ENCODE measurements at regions not wholly inside any gene's neighbourhood (a gene's known extent, or its start where the extent isn't known, plus 50 kb on each side); places are given as distances from the start of the nearest gene placed in this dataset.

DNA sequence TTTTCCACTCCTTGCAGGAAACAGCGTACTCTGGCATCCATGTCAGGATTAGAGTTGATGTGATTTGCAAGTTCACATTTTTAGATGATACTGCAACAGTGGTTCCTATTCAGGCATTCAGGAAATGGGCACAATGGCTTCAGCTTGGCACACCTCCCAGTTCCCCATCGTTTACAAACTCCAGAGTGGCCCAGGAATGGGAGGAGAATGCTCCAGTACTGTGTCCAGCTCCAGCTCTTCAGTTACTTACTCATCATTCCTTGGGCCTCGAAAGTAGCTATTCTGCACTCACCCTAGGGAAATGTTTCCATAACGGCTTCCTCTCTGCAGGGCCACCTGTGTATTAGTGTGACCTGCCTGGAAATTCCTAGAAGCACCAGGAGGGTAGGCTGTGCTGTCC is 239.7 kb upstream of the RGS6 start:
- no peak for TF ChIP-seq POLR2A (IDR thresholded peaks at IDR 0.05; ENCODE audit: low read depth)
- TF ChIP-seq, protein P1, sequence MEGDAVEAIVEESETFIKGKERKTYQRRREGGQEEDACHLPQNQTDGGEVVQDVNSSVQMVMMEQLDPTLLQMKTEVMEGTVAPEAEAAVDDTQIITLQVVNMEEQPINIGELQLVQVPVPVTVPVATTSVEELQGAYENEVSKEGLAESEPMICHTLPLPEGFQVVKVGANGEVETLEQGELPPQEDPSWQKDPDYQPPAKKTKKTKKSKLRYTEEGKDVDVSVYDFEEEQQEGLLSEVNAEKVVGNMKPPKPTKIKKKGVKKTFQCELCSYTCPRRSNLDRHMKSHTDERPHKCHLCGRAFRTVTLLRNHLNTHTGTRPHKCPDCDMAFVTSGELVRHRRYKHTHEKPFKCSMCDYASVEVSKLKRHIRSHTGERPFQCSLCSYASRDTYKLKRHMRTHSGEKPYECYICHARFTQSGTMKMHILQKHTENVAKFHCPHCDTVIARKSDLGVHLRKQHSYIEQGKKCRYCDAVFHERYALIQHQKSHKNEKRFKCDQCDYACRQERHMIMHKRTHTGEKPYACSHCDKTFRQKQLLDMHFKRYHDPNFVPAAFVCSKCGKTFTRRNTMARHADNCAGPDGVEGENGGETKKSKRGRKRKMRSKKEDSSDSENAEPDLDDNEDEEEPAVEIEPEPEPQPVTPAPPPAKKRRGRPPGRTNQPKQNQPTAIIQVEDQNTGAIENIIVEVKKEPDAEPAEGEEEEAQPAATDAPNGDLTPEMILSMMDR (IDR thresholded peaks at IDR 0.05): no peak

All from esophagus muscularis mucosa (tissue), 3 donors.